ENCODE measurements at regions not wholly inside any gene's neighbourhood (a gene's known extent, or its start where the extent isn't known, plus 50 kb on each side); places are given as distances from the start of the nearest gene placed in this dataset.

GRCh38 chr10:129310881-129311280 is 156.2 kb upstream of the MGMT start:
- no peak for TF ChIP-seq CTCF (IDR thresholded peaks at IDR 0.05; ENCODE audit: low read length)
- no peak for TF ChIP-seq EZH2 (IDR thresholded peaks at IDR 0.05; ENCODE audit: borderline replicate concordance, low read length)
